ENCODE measurements at regions not wholly inside any gene's neighbourhood (a gene's known extent, or its start where the extent isn't known, plus 50 kb on each side); places are given as distances from the start of the nearest gene placed in this dataset.

DNA sequence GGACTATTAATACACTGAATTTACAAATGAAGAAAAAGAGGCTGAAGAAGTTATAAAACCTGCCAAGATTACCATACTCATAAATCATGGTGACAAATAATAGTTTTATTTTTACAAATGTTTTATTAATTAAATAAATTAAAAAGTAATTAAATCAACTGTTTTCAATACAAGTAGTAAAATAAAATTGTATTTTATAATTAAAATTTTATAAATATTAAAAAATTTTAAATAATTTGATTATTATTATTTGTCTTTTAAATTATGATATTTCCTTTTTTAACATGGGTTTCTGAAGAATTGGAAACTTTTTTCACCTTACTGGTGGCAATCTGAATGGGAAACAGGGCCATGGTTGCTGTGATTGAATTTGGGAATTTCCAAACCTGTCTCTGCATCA is 177.3 kb upstream of the TSHZ2 start:
- no TSS peak for BruUV-seq (replicated peaks)
- Histone ChIP-seq H3K4me2 (ENCODE audit: low read length) (no peak overlapping the region), H3K79me2 (ENCODE audit: insufficient read depth, low read depth, low read length) (no peaks in the 10 kb centered on the region), H3K9me3 (ENCODE audit: low read length) (no peaks in the 10 kb centered on the region), H3K27ac (ENCODE audit: low read depth, low read length, poor library complexity, severe bottlenecking) (no peak overlapping the region), H3K4me3 (ENCODE audit: low read depth, low read length, poor library complexity, severe bottlenecking) (no peak overlapping the region), H3K4me1 (ENCODE audit: insufficient read depth, low read length, poor library complexity, severe bottlenecking) (no peaks in the 10 kb centered on the region), H4K20me1 (ENCODE audit: insufficient read depth, low read length) (no peaks in the 10 kb centered on the region), H3K9me2 (ENCODE audit: insufficient read depth, low read length) (no peaks in the 10 kb centered on the region), H2AFZ (ENCODE audit: low read length) (no peak overlapping the region), H3K36me3 (ENCODE audit: insufficient read depth, low read length) (no peaks in the 10 kb centered on the region)
- intact Hi-C loops (cut with micrococcal nuclease; ENCODE audit: unreplicated experiment) = no loop called here
- TF ChIP-seq CTCF (conservative IDR thresholded peaks at IDR 0.05; ENCODE audit: low read length) (no peak), EZH2phosphoT487 (IDR thresholded peaks at IDR 0.05; ENCODE audit: borderline replicate concordance, low read depth, low read length) (no peak)
- no peak for DNase-seq (ENCODE audit: low spot score)
- CTCF ChIA-PET (ENCODE audit: unreplicated experiment) = no interaction called here
- POLR2A ChIA-PET = no interaction called here

DNA sequence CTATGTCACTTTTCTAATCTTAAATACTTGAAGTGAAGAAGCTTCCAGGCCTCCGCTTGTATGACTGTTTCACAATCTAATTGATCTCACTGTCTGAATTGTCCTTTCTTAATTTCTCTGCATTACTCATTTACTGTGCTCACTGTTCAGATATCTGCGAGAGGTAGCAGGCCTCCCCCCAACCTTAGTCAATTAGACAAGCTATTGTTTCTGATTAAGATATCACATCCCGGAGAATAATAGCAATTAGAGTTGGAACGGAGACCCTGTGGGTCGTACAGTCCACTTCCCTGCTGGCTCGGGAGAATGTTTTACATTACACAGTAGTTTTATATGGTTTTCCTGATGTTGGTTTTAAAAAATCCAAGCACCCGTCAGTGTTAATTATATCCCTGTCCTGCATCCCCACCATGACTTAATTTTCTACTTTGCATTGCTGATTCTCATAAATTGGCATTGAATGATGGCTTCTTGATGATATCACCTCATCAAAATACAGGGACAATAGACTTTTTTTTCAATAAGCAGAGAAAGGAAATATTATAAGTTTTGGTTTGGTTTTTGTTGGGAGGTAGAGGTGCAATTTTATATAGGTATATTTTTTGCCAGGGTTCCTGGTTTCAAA is 178.7 kb upstream of the TSHZ2 start:
- ChIA-PET CTCF (ENCODE audit: unreplicated experiment) (no interaction called here), POLR2A (no interaction called here)
- no peaks in the 10 kb centered on the region for H3K36me3 ChIP-seq (ENCODE audit: insufficient read depth, low read length)
- no peaks in the 10 kb centered on the region for H3K9me2 ChIP-seq (ENCODE audit: insufficient read depth, low read length)
- H3K4me3 ChIP-seq (ENCODE audit: low read depth, low read length, poor library complexity, severe bottlenecking) = no peak overlapping the region
- H3K4me1 ChIP-seq (ENCODE audit: insufficient read depth, low read length, poor library complexity, severe bottlenecking) = no peaks in the 10 kb centered on the region
- DNase-seq (ENCODE audit: low spot score) = no peak
- no peak overlapping the region for H3K4me2 ChIP-seq (ENCODE audit: low read length)
- no TSS peak for BruUV-seq (replicated peaks)
- TF ChIP-seq CTCF (conservative IDR thresholded peaks at IDR 0.05; ENCODE audit: low read length) (no peak), EZH2phosphoT487 (IDR thresholded peaks at IDR 0.05; ENCODE audit: borderline replicate concordance, low read depth, low read length) (no peak)
- no peak overlapping the region for H2AFZ ChIP-seq (ENCODE audit: low read length)
- H3K27ac ChIP-seq (ENCODE audit: low read depth, low read length, poor library complexity, severe bottlenecking) = no peak overlapping the region
- intact Hi-C loops (cut with micrococcal nuclease; ENCODE audit: unreplicated experiment) = no loop called here
- H3K79me2 ChIP-seq (ENCODE audit: insufficient read depth, low read depth, low read length) = no peaks in the 10 kb centered on the region
- H3K9me3 ChIP-seq (ENCODE audit: low read length) = no peaks in the 10 kb centered on the region
- no peaks in the 10 kb centered on the region for H4K20me1 ChIP-seq (ENCODE audit: insufficient read depth, low read length)

DNA sequence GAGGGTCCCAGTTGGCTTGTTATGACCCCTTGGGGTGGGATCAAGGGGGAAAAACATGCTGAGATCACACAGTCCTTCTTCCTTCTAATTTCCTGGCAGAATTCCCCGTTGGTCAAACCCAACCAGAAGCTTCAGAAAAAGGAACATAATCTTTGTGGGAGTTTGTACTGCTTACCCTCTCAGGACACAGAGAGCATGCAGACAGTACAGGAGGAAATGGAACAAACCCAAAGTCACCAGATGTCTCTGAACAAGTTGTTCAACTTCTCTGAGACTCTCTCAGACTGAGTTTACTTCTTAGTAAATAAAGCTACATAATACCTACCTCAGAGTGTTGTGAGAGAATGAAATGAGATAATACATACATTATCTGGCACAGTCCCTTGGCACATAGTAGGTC is 181.1 kb upstream of the TSHZ2 start:
- H3K79me2 ChIP-seq (ENCODE audit: insufficient read depth, low read depth, low read length) = no peaks in the 10 kb centered on the region
- no peak overlapping the region for H2AFZ ChIP-seq (ENCODE audit: low read length)
- H4K20me1 ChIP-seq (ENCODE audit: insufficient read depth, low read length) = no peaks in the 10 kb centered on the region
- ChIA-PET CTCF (ENCODE audit: unreplicated experiment) (no interaction called here), POLR2A (no interaction called here)
- H3K9me3 ChIP-seq (ENCODE audit: low read length) = no peaks in the 10 kb centered on the region
- H3K27ac ChIP-seq (ENCODE audit: low read depth, low read length, poor library complexity, severe bottlenecking) = no peak overlapping the region
- H3K4me1 ChIP-seq (ENCODE audit: insufficient read depth, low read length, poor library complexity, severe bottlenecking) = no peaks in the 10 kb centered on the region
- H3K4me2 ChIP-seq (ENCODE audit: low read length) = no peak overlapping the region
- H3K4me3 ChIP-seq (ENCODE audit: low read depth, low read length, poor library complexity, severe bottlenecking) = no peak overlapping the region
- intact Hi-C loops (cut with micrococcal nuclease; ENCODE audit: unreplicated experiment) = no loop called here
- TF ChIP-seq EZH2phosphoT487 (IDR thresholded peaks at IDR 0.05; ENCODE audit: borderline replicate concordance, low read depth, low read length) (no peak), CTCF (conservative IDR thresholded peaks at IDR 0.05; ENCODE audit: low read length) (no peak)
- no peaks in the 10 kb centered on the region for H3K36me3 ChIP-seq (ENCODE audit: insufficient read depth, low read length)
- no peaks in the 10 kb centered on the region for H3K9me2 ChIP-seq (ENCODE audit: insufficient read depth, low read length)
- DNase-seq (ENCODE audit: low spot score) = no peak
- BruUV-seq (replicated peaks) = no TSS peak
